Activated T-helper 1 cell treated with anti-CD3 and anti-CD28 coated beads, Interleukin-2, amount 50 U/mL, for 16 hours (primary cell): ENCODE measurements at regions not wholly inside any gene's neighbourhood (a gene's known extent, or its start where the extent isn't known, plus 50 kb on each side); places are given as distances from the start of the nearest gene placed in this dataset.

Experiments used
- DNase-seq, 2 donors: peaks; one replicate each; pipeline ENCODE4 v3.0.0-alpha.2; 2020; ENCODE audit warnings: low read depth in 1 of 2, low spot score in 1 of 2

GRCh38 chr17:77361986-77362620 is 221.3 kb downstream of the SEC14L1 start:
- no peak for DNase-seq

- DNase-seq = no peak
These were observed 223.1 kb downstream of the SEC14L1 start for GRCh38 chr17:77363821-77364361.

DNA sequence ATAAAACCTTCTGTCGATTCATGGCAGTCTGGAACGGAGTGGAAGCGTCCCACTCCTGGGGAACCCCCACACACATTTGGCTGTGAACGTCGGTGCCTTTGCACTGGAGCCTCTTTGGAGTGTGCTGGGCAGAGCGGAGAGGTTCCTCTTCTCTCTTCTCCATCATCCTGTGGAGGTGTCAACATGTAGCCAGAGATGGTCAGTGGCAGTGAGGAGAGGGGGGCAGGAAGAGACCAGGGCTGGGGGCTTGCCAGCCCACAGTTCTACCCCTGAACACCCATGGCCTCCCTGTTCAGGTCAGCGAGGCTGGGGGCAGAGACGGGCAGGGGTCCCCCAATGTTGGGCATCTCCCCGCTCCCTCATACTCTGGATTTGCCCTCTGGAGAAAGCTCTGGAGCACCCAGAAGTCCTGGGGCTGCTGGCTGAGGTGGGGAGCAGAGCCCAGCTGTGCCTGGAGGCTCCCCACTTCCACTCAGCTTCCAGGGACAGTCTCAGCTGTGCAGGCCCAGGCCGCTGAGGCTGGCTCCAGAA is 223.7 kb downstream of the SEC14L1 start:
- DNase-seq = no peak

- DNase-seq = no peak
These were observed 224.3 kb downstream of the SEC14L1 start for GRCh38 chr17:77364941-77365583.

- no peak for DNase-seq
These were observed 224.9 kb downstream of the SEC14L1 start for GRCh38 chr17:77365584-77366186.

DNA sequence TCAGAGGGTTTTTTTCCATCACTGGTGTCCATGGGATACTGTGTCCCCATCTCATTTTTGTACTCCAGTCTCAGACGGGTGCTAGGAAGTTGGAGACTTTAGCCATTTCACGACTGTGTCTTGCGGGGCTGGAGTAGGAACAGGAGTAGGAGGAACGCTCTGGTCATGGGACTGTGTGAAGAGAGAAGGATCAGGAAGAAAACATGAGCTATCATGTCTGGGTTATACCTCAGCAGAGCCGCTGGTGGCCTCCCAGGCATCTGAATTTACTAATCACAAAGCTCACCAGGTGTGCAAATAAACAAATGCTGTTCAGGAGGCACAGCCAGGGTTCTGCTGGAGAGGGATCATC is 225.4 kb downstream of the SEC14L1 start:
- DNase-seq = no peak

DNA sequence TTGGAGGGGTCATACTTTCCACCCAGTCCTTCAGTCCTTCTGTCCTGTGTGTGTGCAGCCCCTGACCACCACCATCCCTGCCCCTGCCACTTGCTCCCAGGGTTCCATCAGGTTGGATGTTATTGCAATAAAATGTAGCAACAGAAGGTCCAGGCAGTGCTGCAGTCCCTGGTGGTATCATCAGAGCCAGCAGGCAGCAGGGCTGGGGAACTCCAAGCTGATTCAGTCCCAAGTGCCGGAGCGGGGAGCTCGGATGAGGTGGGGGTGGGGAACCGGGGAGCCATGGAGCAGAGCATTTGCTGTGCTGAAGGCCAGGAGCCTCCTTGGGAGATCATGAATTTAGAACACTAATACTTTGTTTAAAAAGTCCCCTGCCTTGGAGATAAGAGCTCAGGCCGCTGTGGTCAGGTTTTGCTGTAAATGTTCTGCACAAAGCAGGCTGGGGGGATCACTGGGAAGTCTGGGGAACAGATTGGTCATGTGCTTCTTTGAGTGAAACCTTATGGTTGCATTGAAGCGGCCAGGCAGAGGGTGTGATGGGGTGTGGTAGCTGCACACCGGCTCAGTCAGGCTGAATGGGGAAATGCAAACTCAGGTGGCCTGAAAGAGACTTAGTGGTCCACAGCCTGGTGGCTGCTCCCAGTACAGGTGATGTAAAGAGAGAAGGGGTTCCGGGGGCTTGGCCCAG is 225.9 kb downstream of the SEC14L1 start:
- no peak for DNase-seq

DNA sequence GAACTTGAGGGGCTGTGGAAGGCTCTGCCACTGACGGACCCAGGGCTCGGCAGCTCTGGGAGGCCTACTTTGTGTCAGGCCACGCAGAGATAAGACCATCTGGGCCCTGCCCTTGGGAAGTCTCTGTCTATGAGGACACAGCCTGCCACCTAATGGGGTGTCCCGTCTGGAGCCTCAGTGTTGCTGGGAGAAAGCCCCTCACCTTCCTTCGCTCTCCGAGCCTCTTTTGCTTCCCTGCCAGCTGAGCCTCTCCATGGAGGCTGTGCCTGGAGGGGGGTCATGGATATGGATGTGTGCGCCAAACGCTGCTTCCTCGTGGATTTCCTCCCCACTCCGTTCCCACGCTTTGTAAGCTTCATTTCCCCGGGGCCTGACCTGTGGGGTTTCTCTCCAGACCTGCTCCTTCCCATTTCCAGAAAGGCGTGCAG is 228.8 kb downstream of the SEC14L1 start:
- DNase-seq = no peak

DNA sequence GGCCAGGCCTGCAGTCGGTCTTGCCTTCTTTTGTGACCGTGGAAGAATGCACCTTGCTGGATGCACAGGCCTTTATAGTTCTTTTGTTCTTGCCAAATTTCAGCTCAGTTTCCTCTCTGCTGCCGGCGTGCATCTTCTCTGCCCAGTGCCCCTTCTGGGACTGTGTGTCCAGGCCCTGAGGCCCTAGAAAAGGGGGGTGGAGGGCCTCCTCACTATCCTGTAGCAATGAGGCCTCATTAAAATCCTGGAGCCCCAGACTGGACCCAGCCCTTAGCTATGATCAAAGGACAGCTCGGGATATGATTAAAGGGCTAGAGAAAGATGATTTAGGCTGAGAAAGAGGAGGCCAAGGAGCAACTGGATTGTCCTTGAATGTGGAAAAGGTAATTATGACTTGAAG is 229.8 kb downstream of the SEC14L1 start:
- no peak for DNase-seq

DNA sequence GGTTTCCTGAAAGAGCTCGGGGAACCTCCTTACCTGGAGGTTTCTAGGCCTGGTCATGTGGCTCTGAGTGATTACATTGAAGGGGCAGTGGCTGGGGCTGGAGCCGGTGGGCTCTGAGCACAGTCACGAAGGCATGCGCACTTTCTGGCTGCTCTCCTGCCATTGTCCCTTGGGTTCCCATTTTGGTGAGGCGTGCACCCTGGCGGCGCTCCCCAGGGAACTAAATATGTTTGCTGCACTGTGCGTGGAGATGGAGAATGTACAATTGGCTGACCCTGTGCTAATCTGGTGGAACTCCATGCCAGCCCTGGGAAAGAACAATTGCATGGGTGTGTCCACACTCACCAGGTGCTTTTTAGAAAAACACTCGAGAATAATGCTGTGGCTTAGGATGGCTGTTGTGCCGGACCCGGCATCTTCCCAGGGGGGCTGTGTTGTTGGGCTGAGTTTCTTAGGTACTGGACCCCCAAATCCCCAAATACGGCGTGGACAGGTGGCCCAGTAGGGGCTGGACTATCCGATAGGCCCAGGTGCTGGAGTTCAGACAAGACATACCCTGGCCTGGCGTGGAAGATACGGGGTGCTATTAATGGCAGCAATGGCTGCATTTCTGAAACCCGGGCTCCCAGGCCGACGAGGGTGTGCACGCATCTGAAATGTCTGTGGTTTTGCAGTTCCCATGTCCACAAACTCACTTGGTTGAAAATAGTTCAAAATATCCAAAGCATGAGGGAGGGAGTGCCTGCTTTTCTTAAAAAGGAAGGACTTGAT is 230.5 kb downstream of the SEC14L1 start:
- DNase-seq = no peak

DNA sequence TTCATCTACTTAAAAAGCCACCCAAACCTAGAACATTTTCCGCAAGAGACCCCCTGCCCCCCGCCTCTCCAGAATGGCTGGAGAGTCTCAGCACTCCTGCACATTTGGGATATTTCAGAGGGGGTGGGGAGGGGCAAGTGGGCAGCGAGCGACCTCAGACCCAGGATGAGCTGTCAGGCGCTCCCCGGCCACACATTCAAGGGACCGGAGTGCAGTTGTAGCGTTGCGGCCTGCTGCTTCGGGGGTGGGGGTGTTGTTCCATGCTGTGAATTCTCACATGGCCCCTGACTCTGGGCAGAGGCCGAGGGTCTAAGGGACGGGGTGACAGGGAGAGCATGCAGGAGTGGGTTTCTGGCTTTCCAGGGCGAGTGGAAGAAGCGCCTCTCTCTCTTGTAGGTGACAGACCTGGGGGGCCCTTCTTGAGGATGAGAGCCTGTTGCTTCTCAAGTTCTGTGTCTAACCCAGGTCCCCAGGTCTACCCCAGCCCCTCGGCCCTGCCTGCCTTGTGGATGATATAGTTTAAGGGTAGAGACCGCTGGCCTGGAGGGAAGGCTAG is 231.2 kb downstream of the SEC14L1 start:
- no peak for DNase-seq

DNA sequence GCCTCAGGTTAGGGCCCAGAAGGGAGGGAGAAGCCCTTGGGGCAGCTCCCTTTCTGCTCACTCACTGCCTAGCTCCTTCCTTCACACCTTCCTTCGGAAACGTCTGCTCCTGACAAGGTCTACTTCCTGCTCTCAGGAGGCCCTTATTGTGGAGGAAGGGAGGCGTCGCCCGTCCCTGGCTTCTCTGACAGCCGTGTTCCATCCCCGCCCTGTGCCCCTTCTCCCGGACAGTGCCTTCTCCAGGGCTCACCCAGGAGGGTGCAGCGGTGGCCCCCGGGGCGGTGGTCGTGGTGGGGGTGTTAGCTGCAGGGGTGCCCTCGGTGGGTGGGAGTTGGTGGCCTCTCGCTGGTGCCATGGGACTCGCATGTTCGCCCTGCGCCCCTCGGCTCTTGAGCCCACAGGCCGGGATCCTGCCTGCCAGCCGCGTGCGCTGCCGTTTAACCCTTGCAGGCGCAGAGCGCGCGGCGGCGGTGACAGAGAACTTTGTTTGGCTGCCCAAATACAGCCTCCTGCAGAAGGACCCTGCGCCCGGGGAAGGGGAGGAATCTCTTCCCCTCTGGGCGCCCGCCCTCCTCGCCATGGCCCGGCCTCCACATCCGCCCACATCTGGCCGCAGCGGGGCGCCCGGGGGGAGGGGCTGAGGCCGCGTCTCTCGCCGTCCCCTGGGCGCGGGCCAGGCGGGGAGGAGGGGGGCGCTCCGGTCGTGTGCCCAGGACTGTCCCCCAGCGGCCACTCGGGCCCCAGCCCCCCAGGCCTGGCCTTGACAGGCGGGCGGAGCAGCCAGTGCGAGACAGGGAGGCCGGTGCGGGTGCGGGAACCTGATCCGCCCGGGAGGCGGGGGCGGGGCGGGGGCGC is 231.9 kb downstream of the SEC14L1 start:
- peak in 1 of 2 donors; percentile 38 for DNase-seq

- DNase-seq = peak in 1 of 2 donors; percentile 20
These were observed 232.8 kb downstream of the SEC14L1 start for GRCh38 chr17:77373299-77374169.

- peak; percentile 52 to 58 for DNase-seq
These were observed 233.6 kb downstream of the SEC14L1 start for GRCh38 chr17:77374170-77374936.

- DNase-seq = no peak
These were observed 234.5 kb downstream of the SEC14L1 start for GRCh38 chr17:77375108-77375916.

DNA sequence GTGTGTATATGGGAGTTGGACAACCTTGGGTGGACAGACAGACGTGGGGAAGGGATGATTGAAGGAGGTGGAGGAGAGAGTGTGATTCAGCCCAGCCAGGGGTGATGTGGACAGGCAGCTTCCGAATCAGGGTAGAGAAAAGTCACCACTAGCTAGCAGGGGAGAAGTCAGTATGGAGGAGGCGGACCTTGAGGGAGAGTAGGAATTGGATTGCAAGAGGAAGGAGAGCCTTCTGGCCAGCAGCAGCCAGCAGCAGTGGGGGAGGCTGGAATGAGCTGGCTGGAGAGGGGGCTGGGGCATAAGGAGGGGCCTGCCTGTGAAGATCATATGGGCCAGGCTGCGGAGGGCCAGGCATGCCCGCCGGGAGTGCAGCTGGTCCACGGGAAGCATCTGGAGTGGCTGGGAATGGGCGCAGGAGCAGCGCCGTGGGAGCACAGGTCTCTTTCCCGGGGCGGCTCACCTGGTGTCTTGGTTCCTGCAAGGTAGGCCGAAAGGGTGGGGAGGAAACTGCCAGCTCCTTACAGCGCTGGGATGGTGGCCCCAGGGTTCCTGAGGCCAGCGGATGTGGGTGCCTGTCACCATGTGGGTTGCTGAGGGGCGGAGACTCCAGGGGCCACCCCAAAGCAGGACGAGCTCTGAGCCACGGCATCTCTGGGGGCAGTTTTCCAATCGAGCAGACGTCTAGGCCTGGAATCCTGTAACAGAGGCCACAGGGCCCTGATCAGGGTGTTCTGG is 235.3 kb downstream of the SEC14L1 start:
- peak; percentile 43 to 51 for DNase-seq
